T-helper 1 cell treated with Interleukin-12 subunit alpha and Interleukin-12 subunit beta and Interleukin-4 antibody, amounts not matched to agents 30 μg/mL and 1 μg/mL, for 36 hours (primary cell): ENCODE measurements at regions not wholly inside any gene's neighbourhood (a gene's known extent, or its start where the extent isn't known, plus 50 kb on each side); places are given as distances from the start of the nearest gene placed in this dataset.

Source experiments
- H3K27ac Mint-ChIP-seq: one replicate; pipeline ENCODE4 v1.8.0; 2021; ENCODE audit warnings: mild to moderate bottlenecking, mixed read lengths
- H3K27me3 Mint-ChIP-seq: one replicate; pipeline ENCODE4 v1.8.0; 2021; ENCODE audit warnings: low read depth, mixed read lengths
- H3K36me3 Mint-ChIP-seq: one replicate; pipeline ENCODE4 v1.8.0; 2021; ENCODE audit warnings: low read depth, mixed read lengths
- H3K4me1 Mint-ChIP-seq: one replicate; pipeline ENCODE4 v1.8.0; 2021; ENCODE audit warnings: low read depth, mixed read lengths
- H3K4me3 Mint-ChIP-seq: one replicate; pipeline ENCODE4 v1.8.0; 2021; ENCODE audit warnings: mild to moderate bottlenecking, moderate library complexity, mixed read lengths
- H3K9me3 Mint-ChIP-seq: one replicate; pipeline ENCODE4 v1.8.0; 2021; ENCODE audit warnings: mixed read lengths

DNA sequence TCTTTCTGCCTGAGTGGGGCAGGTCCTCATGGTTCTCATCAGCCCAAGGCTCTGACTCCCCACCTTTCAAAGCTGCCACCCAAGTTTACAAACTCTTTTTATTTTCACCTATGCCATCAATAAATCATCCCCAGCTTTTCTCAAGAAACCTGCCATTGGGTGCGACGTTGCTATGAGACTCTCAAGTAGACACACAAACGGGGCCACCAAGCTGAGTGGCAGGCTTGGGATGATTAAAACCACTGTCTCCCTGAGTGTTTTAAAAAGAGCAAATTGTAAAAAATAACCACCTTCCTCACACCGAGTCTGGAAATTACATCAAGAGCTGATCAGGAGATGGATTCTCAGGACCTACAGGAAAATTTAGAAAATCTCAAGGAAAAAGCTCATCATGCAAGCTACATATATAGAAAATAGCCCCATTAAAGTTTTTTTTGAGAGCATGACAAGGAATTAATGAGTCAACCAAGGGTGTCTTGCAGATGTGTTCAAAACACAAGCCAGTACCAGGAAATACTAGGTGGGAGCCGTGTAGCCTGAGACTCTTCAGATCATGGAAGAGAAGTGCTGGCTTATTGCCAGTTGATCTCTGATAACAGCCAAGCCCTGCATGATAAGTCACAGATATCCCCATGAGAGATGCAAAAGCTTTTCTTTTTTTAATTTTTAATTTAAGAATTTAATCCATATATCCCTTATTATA is 158.4 kb upstream of the BACE2 start:
- no peaks in the 10 kb centered on the region for H3K4me1 Mint-ChIP-seq
- H3K36me3 Mint-ChIP-seq = no peaks in the 10 kb centered on the region
- no peaks in the 10 kb centered on the region for H3K9me3 Mint-ChIP-seq
- H3K27ac Mint-ChIP-seq = no peak overlapping the region
- H3K4me3 Mint-ChIP-seq = no peak overlapping the region
- no peaks in the 10 kb centered on the region for H3K27me3 Mint-ChIP-seq

DNA sequence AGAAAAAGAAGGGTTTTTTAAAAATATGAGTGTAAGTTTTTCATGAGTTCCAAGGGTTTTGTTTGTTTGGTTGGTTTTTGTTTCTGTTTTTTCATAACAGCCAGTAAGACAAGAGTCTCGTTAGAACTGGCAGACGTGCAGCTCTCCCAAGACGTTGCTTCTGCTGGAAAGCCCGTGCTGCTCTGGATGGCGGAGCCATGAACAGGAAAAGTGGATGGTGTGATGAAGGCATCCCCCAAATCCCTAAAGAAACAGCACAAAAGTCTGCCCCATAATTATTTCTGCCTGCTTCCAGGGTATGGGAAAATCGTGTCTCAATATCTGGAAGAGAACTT is 157.9 kb upstream of the BACE2 start:
- Mint-ChIP-seq H3K9me3 (no peaks in the 10 kb centered on the region), H3K36me3 (no peaks in the 10 kb centered on the region), H3K27me3 (no peaks in the 10 kb centered on the region), H3K4me1 (no peaks in the 10 kb centered on the region), H3K4me3 (no peak overlapping the region), H3K27ac (no peak overlapping the region)

DNA sequence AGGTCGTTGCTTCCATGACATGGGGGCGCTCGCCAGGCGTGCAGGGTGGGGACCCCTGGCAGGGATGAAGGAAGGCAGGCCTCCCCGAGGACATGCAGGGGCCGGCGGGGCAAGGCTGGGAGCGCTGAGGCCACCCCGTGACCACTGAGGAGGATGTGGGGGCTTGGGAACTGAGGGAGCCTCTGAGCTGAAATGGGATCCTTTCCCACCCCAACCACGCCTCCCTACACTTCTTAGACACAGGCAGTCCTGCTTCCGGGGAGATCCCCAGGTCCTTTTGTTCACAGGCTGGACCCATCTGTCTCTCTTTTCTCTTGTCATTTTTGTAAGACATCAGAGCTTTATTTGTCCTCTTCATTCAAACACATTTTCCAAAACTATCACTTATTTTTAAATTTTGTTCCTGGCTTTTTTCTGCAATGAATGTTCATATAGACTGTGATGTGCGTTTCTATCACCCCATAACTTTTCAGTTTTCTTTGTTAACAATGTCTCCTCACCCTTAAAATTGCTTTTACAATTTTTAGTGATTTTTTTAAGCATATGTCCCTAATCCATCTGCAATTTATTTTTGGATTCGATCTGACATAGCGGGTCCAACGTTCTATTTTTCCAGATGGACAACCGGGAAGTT is 156.7 kb upstream of the BACE2 start:
- Mint-ChIP-seq H3K4me3 (no peak overlapping the region), H3K4me1 (no peaks in the 10 kb centered on the region), H3K27me3 (no peaks in the 10 kb centered on the region), H3K27ac (no peak overlapping the region), H3K9me3 (no peaks in the 10 kb centered on the region), H3K36me3 (no peaks in the 10 kb centered on the region)

DNA sequence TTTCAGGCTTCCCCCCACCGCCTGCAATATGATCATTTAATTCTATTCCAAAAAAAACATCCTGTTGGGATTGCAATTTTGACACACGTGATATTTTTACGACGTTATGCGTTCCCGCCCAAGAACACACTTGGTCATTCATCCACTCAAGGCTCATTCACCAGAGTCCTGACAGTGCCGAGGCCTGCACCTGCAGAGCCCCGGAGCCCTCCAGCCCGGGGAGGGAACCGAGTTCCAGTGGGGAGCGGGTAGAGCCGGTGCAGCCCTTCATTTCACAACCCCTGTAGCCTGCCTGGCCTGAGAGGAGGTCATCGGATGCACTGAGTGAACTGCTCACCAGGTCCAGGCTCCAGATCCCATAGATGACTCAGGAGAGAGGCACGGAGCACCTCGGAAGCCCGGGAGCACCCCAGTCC is 156.0 kb upstream of the BACE2 start:
- Mint-ChIP-seq H3K4me3 (no peak overlapping the region), H3K9me3 (no peaks in the 10 kb centered on the region), H3K36me3 (no peaks in the 10 kb centered on the region), H3K27ac (no peak overlapping the region), H3K4me1 (no peaks in the 10 kb centered on the region), H3K27me3 (no peaks in the 10 kb centered on the region)

DNA sequence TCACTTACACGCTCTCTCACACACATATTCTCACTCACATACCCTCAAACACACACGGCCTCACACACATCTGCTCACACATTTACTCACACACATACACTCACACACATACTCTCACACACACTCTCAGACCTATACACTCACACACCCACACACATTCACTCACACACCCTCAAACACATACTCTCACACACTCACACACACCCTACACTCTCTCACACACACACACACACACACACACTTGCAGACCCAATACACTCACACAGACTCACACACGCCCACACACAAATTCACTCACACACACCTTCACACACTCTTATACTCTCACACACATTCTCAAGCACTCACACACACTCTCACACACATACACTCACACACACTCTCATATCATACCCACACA is 155.5 kb upstream of the BACE2 start:
- no peak overlapping the region for H3K4me3 Mint-ChIP-seq
- no peaks in the 10 kb centered on the region for H3K36me3 Mint-ChIP-seq
- no peaks in the 10 kb centered on the region for H3K9me3 Mint-ChIP-seq

DNA sequence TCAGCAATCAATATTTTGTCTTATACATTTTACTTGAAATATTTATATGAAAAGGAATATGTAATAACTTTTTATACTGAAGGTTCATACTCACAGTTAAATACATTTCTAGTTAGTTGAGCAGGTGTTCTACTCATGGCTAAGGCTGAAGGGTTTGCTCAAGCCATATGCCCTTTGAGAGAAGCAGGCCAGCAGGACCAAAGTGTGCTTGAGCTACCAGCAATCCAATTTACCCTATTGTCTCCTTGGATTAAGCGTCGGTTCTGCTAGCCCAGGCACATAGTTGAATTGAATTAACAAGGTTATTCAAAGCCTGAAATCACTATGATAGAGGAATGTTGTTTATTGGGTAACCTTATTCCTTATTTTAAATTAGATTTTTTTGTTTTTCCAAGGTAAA is 151.5 kb upstream of the BACE2 start:
- H3K4me1 Mint-ChIP-seq = no peaks in the 10 kb centered on the region
- no peaks in the 10 kb centered on the region for H3K27me3 Mint-ChIP-seq
- no peaks in the 10 kb centered on the region for H3K9me3 Mint-ChIP-seq
- H3K4me3 Mint-ChIP-seq = no peak overlapping the region
- no peak overlapping the region for H3K27ac Mint-ChIP-seq
- no peaks in the 10 kb centered on the region for H3K36me3 Mint-ChIP-seq

More for the DNA sequence above, 155.5 kb upstream of the BACE2 start:
- H3K4me1 Mint-ChIP-seq = no peaks in the 10 kb centered on the region
- H3K27ac Mint-ChIP-seq = no peak overlapping the region
- no peaks in the 10 kb centered on the region for H3K27me3 Mint-ChIP-seq

DNA sequence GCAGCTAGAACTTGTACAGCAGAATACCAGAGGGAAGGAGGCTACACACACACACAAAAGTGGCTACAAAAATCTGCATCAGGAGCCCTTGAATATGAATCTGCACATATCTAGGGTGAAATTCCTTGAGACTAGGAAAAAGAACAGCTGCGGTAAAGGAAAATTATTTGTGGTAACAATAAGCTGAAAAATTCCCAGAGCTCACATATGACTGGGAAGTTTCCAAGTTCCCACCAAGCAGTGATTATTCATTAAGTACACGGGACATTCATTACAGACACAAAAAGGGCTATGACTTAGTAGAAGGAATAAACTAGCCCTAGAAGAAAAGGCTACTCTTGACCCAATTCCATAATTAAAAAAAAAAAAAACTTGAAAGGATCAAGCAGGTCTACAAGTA is 149.5 kb upstream of the BACE2 start:
- no peak overlapping the region for H3K27ac Mint-ChIP-seq
- no peaks in the 10 kb centered on the region for H3K9me3 Mint-ChIP-seq
- H3K4me3 Mint-ChIP-seq = no peak overlapping the region
- H3K27me3 Mint-ChIP-seq = no peaks in the 10 kb centered on the region
- H3K36me3 Mint-ChIP-seq = no peaks in the 10 kb centered on the region
- no peaks in the 10 kb centered on the region for H3K4me1 Mint-ChIP-seq

DNA sequence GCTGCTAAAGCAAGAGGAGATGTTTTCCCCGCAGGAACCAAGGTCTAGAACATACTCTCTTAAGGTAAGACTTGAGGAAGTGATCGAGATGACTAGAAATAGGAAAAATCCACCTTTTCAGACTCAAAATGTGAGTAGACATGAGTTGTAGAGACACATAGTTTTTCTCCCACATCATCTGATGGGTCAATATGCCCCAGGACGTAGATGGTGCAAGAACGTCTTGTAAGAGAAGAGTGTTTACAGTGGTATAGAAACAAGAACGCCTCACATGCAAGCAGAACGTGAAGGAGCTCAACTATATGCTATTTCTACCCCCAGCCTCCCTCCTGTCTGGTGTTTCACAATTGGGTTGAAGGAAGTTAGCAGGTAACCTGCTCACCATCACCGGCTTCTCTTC is 144.0 kb upstream of the BACE2 start:
- Mint-ChIP-seq H3K4me3 (no peak overlapping the region), H3K9me3 (no peaks in the 10 kb centered on the region), H3K27me3 (no peaks in the 10 kb centered on the region), H3K36me3 (no peaks in the 10 kb centered on the region), H3K27ac (no peak overlapping the region), H3K4me1 (no peaks in the 10 kb centered on the region)

DNA sequence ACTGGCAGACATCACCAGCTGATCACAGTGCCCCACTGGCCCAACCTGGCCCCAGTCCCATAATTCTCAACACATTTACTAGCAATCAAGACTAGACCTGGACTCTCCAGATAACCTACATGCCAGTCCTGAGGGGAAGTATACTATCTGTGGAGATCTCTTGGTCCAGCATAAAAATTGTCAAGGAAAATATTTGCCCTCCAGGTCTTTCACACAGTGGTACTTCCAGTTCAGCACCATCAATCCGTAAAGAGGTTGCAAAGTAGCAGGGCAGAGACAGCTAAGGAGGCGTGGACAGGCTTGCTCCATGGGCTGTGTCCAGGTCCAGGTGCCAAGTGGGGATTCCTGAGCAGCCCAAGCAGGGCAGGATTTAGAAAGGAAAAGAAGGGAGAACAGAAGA is 143.6 kb upstream of the BACE2 start:
- Mint-ChIP-seq H3K27ac (no peak overlapping the region), H3K36me3 (no peaks in the 10 kb centered on the region), H3K27me3 (no peaks in the 10 kb centered on the region), H3K9me3 (no peaks in the 10 kb centered on the region), H3K4me3 (no peak overlapping the region), H3K4me1 (no peaks in the 10 kb centered on the region)

DNA sequence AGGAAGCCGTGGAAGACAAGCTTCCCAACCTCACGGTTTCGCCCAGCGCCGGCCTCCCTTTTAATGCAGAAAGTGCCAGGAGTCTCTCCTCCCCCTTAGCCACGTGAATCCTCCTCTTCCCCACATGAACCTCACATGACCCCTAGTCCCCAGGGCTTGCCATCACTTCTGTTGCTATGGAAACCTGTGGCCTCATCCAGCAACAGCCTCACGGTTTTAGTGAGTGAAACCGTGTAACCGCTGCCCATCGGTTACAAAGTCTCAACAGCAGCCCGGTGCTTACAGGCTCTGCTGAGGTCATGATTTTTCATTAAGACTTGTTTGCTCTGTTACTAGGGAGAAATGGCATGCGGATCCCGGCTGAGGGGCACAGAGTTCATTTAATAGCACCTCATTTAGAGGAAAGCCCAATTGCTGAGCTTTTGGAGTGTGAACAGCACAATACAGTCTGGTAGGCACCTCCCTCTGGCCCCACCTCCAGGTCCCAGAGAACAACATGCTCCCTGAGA is 143.2 kb upstream of the BACE2 start:
- H3K4me3 Mint-ChIP-seq = no peak overlapping the region
- no peaks in the 10 kb centered on the region for H3K36me3 Mint-ChIP-seq
- no peak overlapping the region for H3K27ac Mint-ChIP-seq
- no peaks in the 10 kb centered on the region for H3K27me3 Mint-ChIP-seq
- no peaks in the 10 kb centered on the region for H3K4me1 Mint-ChIP-seq
- no peaks in the 10 kb centered on the region for H3K9me3 Mint-ChIP-seq

DNA sequence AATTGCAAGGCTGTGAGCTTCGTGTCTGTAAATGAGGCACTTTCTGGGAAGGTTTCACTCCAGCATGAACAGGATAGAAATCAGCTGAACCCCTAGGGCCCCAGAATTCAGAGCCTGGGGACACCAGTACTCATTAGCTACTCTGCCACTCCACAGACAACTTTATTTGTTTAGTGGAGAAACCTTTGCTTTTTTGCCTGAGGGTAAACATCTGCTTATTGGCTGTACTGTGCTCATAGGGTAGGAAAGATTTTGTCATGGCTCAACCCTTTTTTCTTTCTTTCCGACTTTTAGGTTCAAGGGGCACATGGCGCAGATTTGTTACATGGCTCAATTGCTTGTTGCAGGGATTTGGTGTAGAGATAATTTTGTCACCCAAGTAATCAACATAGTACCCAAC is 138.4 kb upstream of the BACE2 start:
- H3K9me3 Mint-ChIP-seq = no peaks in the 10 kb centered on the region
- H3K4me3 Mint-ChIP-seq = no peak overlapping the region
- H3K27me3 Mint-ChIP-seq = peaks cover 4% of the 10 kb centered on the region
- no peak overlapping the region for H3K27ac Mint-ChIP-seq
- H3K4me1 Mint-ChIP-seq = no peaks in the 10 kb centered on the region
- H3K36me3 Mint-ChIP-seq = no peaks in the 10 kb centered on the region

DNA sequence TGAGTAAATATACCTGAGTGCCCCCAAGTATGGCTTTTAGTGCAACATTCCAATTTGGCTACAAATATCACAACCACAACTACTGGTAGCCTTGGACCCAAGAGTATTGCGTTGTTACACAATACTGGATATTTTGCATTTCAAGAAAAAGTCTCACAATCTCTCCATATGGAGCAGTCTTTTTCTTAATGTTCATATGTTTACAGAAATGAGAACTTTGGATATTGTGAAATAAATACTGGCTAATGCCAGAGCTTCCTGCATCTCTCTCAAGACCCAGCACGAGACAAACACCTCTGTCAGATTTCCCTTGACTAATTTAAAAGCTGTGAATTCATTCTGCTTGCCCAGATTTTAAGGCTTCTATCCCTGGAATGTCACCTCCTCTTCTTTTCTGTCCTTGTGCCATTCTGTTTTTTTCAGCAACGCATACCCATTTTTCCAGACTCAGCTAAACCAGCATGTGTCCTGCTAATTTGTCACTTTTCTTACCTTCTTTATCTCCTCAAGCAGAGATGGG is 136.2 kb upstream of the BACE2 start:
- no peak overlapping the region for H3K4me3 Mint-ChIP-seq
- no peaks in the 10 kb centered on the region for H3K9me3 Mint-ChIP-seq
- H3K4me1 Mint-ChIP-seq = no peaks in the 10 kb centered on the region

DNA sequence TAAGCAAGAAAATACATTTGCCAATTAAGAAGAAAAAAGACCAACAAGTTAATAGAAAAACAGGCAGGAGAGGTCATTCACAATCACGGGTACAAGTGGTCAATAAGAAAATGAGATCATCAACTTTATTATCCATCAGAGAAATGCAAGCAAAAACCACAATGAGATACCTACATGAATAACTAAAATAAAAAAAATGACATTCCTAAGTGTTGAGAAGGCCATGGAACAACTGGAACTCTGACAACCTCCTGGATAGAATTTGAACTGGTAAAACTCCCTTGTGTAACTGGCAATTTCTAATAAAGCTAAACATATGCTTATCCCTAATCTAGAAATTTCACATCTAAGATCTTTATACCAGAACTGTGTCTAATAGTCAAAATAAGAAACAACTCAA is 135.4 kb upstream of the BACE2 start:
- Mint-ChIP-seq H3K9me3 (no peaks in the 10 kb centered on the region), H3K27me3 (peaks cover 4% of the 10 kb centered on the region), H3K27ac (no peak overlapping the region), H3K36me3 (no peaks in the 10 kb centered on the region), H3K4me1 (no peaks in the 10 kb centered on the region), H3K4me3 (no peak overlapping the region)

More for the DNA sequence above, 136.2 kb upstream of the BACE2 start:
- H3K27me3 Mint-ChIP-seq = peaks cover 4% of the 10 kb centered on the region
- H3K27ac Mint-ChIP-seq = no peak overlapping the region
- no peaks in the 10 kb centered on the region for H3K36me3 Mint-ChIP-seq

DNA sequence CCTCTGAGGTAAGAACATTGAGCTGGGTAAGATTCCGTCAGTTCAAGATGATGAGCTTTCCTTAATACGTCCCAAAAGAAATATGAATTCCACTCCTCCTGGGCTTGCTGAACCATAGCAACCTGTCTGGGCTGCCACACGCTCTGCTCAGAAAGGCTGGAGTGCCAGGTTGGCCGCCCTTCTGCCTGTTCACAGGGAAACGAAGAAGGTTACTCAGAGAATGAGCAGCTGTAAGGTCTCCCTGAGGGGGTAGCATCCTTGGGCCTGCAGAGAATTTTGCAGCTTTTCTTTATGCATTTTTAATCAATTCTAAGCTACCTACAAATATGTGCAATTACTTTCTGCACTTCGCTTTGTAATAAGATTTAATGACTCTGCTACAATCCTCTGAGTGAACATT is 130.7 kb upstream of the BACE2 start:
- Mint-ChIP-seq H3K27ac (no peak overlapping the region), H3K4me3 (no peak overlapping the region), H3K4me1 (no peaks in the 10 kb centered on the region)

DNA sequence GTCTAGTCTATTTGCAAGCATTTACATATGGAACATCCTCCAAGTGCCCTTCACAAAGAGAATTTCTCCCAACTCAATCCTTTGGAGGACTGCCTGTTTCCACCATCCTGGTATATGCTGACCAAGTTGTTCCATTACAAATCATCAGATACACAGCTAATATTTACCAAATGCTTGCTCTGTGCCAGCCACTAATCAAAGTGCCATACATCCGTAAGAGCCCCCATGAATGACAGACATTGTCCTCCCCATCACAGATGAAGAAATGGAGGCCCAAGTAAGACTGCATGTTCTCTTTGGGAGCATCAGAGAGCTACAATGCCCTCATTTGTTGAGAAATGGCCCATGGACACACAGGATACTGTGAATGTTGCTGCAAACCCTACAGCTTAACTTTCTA is 130.0 kb upstream of the BACE2 start:
- Mint-ChIP-seq H3K36me3 (no peaks in the 10 kb centered on the region), H3K9me3 (no peaks in the 10 kb centered on the region), H3K4me3 (no peak overlapping the region), H3K27me3 (no peaks in the 10 kb centered on the region), H3K4me1 (no peaks in the 10 kb centered on the region), H3K27ac (no peak overlapping the region)

More for the DNA sequence above, 130.7 kb upstream of the BACE2 start:
- H3K9me3 Mint-ChIP-seq = no peaks in the 10 kb centered on the region
- H3K36me3 Mint-ChIP-seq = no peaks in the 10 kb centered on the region
- H3K27me3 Mint-ChIP-seq = peaks cover under 1% of the 10 kb centered on the region
